ENCODE measurements at regions not wholly inside any gene's neighbourhood (a gene's known extent, or its start where the extent isn't known, plus 50 kb on each side); places are given as distances from the start of the nearest gene placed in this dataset.
A peak's percentile ranks its signal among the peaks of the same experiment; 100 is the strongest.

DNA sequence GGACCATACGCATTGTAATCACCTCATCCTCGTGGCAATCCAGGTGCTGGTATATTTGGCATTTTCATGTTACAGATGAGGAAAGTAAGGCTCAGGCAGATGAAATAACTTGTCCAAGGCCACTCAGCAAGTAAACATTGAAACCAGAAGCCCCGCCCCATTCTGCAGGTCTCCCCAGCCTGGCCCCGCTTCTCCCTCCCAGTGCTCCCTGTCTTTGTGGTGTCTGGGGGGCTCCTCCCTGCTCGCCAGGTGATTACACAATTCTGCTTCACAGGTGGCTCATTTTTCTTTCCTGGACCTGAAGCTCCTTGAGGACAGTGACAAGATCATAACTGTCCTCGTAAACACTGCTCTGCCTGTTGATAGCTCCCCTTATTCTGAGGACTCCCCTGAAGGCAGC, 531.5 kb upstream of the B3GAT1 start:
- ATAC-seq (no peak), DNase-seq (ENCODE audit: low spot score) (no peak), FAIRE-seq (no peak)
- no peak overlapping the region for H3K27ac ChIP-seq (ENCODE audit: extremely low read length, insufficient read depth, low read length)
- H3K9me3 ChIP-seq (ENCODE audit: low read length) = no peaks in the 10 kb centered on the region
- ChIA-PET CTCF (ENCODE audit: low intra/inter-chr PET ratio, low total read pairs) (no interaction called here), POLR2A (no interaction called here)
- BruUV-seq (replicated peaks) = no TSS peak
- H3K4me2 ChIP-seq (ENCODE audit: low read depth, low read length) = no peak overlapping the region
- H3K79me2 ChIP-seq (ENCODE audit: insufficient read depth, low read length) = no peaks in the 10 kb centered on the region
- 20% methylated on average over 5 of the region's 6 CpGs for WGBS (ENCODE audit: low lambda C conversion rate)
- peak; percentile 60 for TF ChIP-seq ZNF263 (CRISPR knock-in tag; IDR thresholded peaks at IDR 0.05)
- no peak for TF ChIP-seq NFYB (CRISPR knock-in tag; IDR thresholded peaks at IDR 0.05)
- H3K27me3 ChIP-seq (ENCODE audit: control insufficient read depth in 1 of 2, insufficient read depth in 2 of 2, low read length in 2 of 2) = no peaks in the 10 kb centered on the region
- no peak overlapping the region for H3K9ac ChIP-seq (ENCODE audit: insufficient read depth, low read depth, low read length)
- H3K4me3 ChIP-seq (replicated peaks in 1 of 3; ENCODE audit: insufficient read depth in 1 of 3, low read depth in 2 of 3, low read length in 3 of 3) = no peak overlapping the region
- intact Hi-C loops (cut with micrococcal nuclease; ENCODE audit: unreplicated experiment) (loop anchor here (5.0 kb wide), 1 partner anchor 76 kb away; no protein-coding TSS in a partner anchor), in situ Hi-C loops (cut with HindIII; ENCODE audit: extremely low pct_ligation_motif_present, low pct_unique_long_range_greater_than_20kb) (no loop called here)
- H4K20me1 ChIP-seq (ENCODE audit: insufficient read depth, low read length) = no peaks in the 10 kb centered on the region
- H2AFZ ChIP-seq (ENCODE audit: low read length) = no peak overlapping the region
- no peaks in the 10 kb centered on the region for H3K36me3 ChIP-seq (replicated peaks in 1 of 2; ENCODE audit: control insufficient read depth in 1 of 2, insufficient read depth in 2 of 2, low read length in 2 of 2)
- no peaks in the 10 kb centered on the region for H3K4me1 ChIP-seq (ENCODE audit: insufficient read depth, low read length)

GRCh38 chr11:134942681-134943080, 530.6 kb upstream of the B3GAT1 start:
- Histone ChIP-seq H3K9me3 (ENCODE audit: low read length) (no peaks in the 10 kb centered on the region), H4K20me1 (ENCODE audit: insufficient read depth, low read length) (no peaks in the 10 kb centered on the region), H3K9ac (ENCODE audit: insufficient read depth, low read depth, low read length) (no peak overlapping the region), H3K27me3 (ENCODE audit: control insufficient read depth in 1 of 2, insufficient read depth in 2 of 2, low read length in 2 of 2) (no peaks in the 10 kb centered on the region), H3K27ac (ENCODE audit: extremely low read length, insufficient read depth, low read length) (no peak overlapping the region), H3K36me3 (replicated peaks in 1 of 2; ENCODE audit: control insufficient read depth in 1 of 2, insufficient read depth in 2 of 2, low read length in 2 of 2) (no peaks in the 10 kb centered on the region), H3K79me2 (ENCODE audit: insufficient read depth, low read length) (no peaks in the 10 kb centered on the region), H3K4me2 (ENCODE audit: low read depth, low read length) (no peak overlapping the region), H3K4me3 (replicated peaks in 1 of 3; ENCODE audit: insufficient read depth in 1 of 3, low read depth in 2 of 3, low read length in 3 of 3) (no peak overlapping the region), H2AFZ (ENCODE audit: low read length) (no peak overlapping the region), H3K4me1 (ENCODE audit: insufficient read depth, low read length) (no peaks in the 10 kb centered on the region)
- in situ Hi-C loops (cut with HindIII; ENCODE audit: extremely low pct_ligation_motif_present, low pct_unique_long_range_greater_than_20kb) (no loop called here), intact Hi-C loops (cut with micrococcal nuclease; ENCODE audit: unreplicated experiment) (loop anchor here (5.0 kb wide), 1 partner anchor 75 kb away; no protein-coding TSS in a partner anchor)
- WGBS (ENCODE audit: low lambda C conversion rate) = 42% methylated on average over 12 of the region's 12 CpGs
- ChIA-PET CTCF (ENCODE audit: low intra/inter-chr PET ratio, low total read pairs) (no interaction called here), POLR2A (no interaction called here)
- no peak for DNase-seq (ENCODE audit: low spot score)
- no peak for FAIRE-seq
- ATAC-seq = no peak
- BruUV-seq (replicated peaks) = no TSS peak
- TF ChIP-seq KDM5B (CRISPR knock-in tag; IDR thresholded peaks at IDR 0.05; ENCODE audit: borderline replicate concordance) (no peak), BCL6 (CRISPR knock-in tag; IDR thresholded peaks at IDR 0.05) (no peak), U2AF1 (optimal IDR thresholded peaks at IDR 0.05; ENCODE audit: low read depth, low read length) (no peak), ZNF430 (CRISPR knock-in tag; IDR thresholded peaks at IDR 0.05) (no peak), NFIB (CRISPR knock-in tag; IDR thresholded peaks at IDR 0.05; ENCODE audit: borderline replicate concordance) (no peak), MTA3 (CRISPR knock-in tag; IDR thresholded peaks at IDR 0.05) (no peak), ZSCAN20 (CRISPR knock-in tag; IDR thresholded peaks at IDR 0.05; ENCODE audit: borderline replicate concordance) (no peak), MXD3 (CRISPR knock-in tag; IDR thresholded peaks at IDR 0.05) (no peak), SMYD3 (CRISPR knock-in tag; IDR thresholded peaks at IDR 0.05) (no peak), CREB1 (IDR thresholded peaks at IDR 0.05) (no peak), CREB1 (CRISPR knock-in tag; IDR thresholded peaks at IDR 0.05) (no peak), ZBTB10 (CRISPR knock-in tag; IDR thresholded peaks at IDR 0.05; ENCODE audit: borderline replicate concordance) (no peak), RCOR2 (CRISPR knock-in tag; IDR thresholded peaks at IDR 0.05) (no peak), ZNF724P (CRISPR knock-in tag; IDR thresholded peaks at IDR 0.05; ENCODE audit: borderline replicate concordance) (no peak)
- TF ChIP-seq, protein P1, sequence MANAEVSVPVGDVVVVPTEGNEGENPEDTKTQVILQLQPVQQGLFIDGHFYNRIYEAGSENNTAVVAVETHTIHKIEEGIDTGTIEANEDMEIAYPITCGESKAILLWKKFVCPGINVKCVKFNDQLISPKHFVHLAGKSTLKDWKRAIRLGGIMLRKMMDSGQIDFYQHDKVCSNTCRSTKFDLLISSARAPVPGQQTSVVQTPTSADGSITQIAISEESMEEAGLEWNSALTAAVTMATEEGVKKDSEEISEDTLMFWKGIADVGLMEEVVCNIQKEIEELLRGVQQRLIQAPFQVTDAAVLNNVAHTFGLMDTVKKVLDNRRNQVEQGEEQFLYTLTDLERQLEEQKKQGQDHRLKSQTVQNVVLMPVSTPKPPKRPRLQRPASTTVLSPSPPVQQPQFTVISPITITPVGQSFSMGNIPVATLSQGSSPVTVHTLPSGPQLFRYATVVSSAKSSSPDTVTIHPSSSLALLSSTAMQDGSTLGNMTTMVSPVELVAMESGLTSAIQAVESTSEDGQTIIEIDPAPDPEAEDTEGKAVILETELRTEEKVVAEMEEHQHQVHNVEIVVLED (CRISPR knock-in tag; IDR thresholded peaks at IDR 0.05; ENCODE audit: borderline replicate concordance) = no peak
